AG04449 (cell line): ENCODE measurements at regions not wholly inside any gene's neighbourhood (a gene's known extent, or its start where the extent isn't known, plus 50 kb on each side); places are given as distances from the start of the nearest gene placed in this dataset.

Experiments
- CTCF ChIA-PET: fragments of 350-600 bp; formaldehyde crosslinking; extraction: SDS; loops from one replicate; lab custom pipeline; 2021; ENCODE audit warnings: antibody characterized with exemption; lab: Yijun Ruan, JAX
- POLR2A ChIA-PET: fragments of 400-600, 350-600 bp; formaldehyde crosslinking; extraction: SDS; loops from one replicate; lab custom pipeline; 2020; ENCODE audit warnings: antibody characterized with exemption, inconsistent platforms; lab: Yijun Ruan, JAX
- DNase-seq: peaks from one replicate; pipeline ENCODE4 v3.0.0-alpha.2; 2010; ENCODE audit warnings: low read depth, low spot score
- H3K4me3 ChIP-seq: 2 replicates; pipeline ENCODE4 v1.5.1; 2011; ENCODE audit warnings: low read depth, mild to moderate bottlenecking, control low read depth, low read length
- CTCF ChIP-seq: IDR thresholded peaks from one replicate; pipeline ENCODE4 v1.5.1; 2011; ENCODE audit warnings: mild to moderate bottlenecking, moderate library complexity, low read length, control low read depth, inconsistent platforms; ENCODE audit not compliant: insufficient read depth; ENCODE audit errors: missing control alignments

DNA sequence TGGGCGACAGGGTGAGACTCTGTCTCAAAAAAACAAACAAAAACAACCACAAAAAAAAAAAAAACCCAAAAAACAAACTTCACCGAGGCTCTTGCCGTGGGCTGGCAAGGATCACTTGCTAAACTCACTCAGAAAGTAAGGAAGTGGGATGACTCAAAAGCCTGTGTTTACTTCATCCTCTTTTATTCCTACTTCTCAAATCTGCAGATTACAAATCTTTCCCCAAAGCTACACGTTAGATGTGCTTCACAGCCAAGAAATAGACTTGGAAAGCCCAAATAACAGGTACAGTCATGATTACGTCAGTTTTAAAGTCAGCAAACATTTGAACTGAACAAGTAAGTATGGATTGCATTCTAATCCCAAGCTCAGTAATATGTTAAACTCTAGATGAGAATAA is 359.3 kb downstream of the ADGRL2 start:
- POLR2A ChIA-PET, result no interaction called here
- DNase-seq, result no peak
- H3K4me3 ChIP-seq, result no peak overlapping the region

GRCh38 chr1:82158981-82159380 is 358.2 kb downstream of the ADGRL2 start:
- no peak for DNase-seq
- CTCF ChIA-PET, result no interaction called here
- POLR2A ChIA-PET, result no interaction called here
- no peak overlapping the region for H3K4me3 ChIP-seq
- no peak for TF ChIP-seq CTCF

More for the DNA sequence above, 359.3 kb downstream of the ADGRL2 start:
- CTCF ChIA-PET, result no interaction called here
- TF ChIP-seq CTCF, result no peak

GRCh38 chr1:82154219-82154970 is 353.7 kb downstream of the ADGRL2 start:
- TF ChIP-seq CTCF, result no peak
- no peak overlapping the region for H3K4me3 ChIP-seq
- ChIA-PET POLR2A (no interaction called here), CTCF (no interaction called here)
- DNase-seq, result no peak

DNA sequence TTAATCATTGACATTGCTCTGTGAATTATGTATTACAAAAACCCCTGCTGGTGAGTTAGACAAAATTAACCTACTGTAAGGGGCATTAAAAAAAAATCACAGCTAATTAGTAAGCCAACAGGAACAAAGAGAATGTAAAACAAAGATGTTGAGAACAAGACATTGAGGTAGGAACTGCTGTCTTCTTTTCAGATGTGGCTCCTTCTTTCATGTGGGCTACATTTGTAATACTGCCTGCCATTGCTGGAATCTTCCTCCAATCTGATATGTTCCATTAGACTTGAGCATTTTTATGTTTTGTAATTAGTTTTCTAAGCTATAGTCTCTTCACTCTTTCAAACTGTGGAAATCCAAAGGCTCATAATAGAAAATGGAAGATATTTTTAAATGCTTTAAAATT is 353.0 kb downstream of the ADGRL2 start:
- CTCF ChIA-PET, result no interaction called here
- H3K4me3 ChIP-seq, result no peak overlapping the region
- no peak for DNase-seq
- POLR2A ChIA-PET, result no interaction called here
- TF ChIP-seq CTCF, result no peak

- CTCF ChIA-PET, result no interaction called here
- no peak for DNase-seq
- H3K4me3 ChIP-seq, result no peak overlapping the region
- no peak for TF ChIP-seq CTCF
- POLR2A ChIA-PET, result no interaction called here
Measured at GRCh38 chr1:82153272-82153629, 352.5 kb downstream of the ADGRL2 start.

GRCh38 chr1:82152356-82153271 is 351.9 kb downstream of the ADGRL2 start:
- no peak for DNase-seq
- ChIA-PET CTCF (no interaction called here), POLR2A (no interaction called here)
- no peak overlapping the region for H3K4me3 ChIP-seq
- no peak for TF ChIP-seq CTCF
